Mesenchymal stem cell (in vitro differentiated cells and primary cell): ENCODE measurements at regions not wholly inside any gene's neighbourhood (a gene's known extent, or its start where the extent isn't known, plus 50 kb on each side); places are given as distances from the start of the nearest gene placed in this dataset.
"Not testable (repeated sequence)": the region's sequence is repeated elsewhere in the genome, so short reads cannot be mapped to it uniquely, and the experiment has no call there.

Source experiments
- DNase-seq: peaks from one replicate; pipeline ENCODE4 v3.0.0-alpha.2; 2013
- H2AFZ ChIP-seq: one replicate; pipeline ENCODE4 v1.6.1; 2013; ENCODE audit warnings: low read depth, mild to moderate bottlenecking, control low read depth, inconsistent platforms, low read length, moderate library complexity
- H2AK5ac ChIP-seq: 2 replicates; pipeline ENCODE4 v1.6.1; 2013; ENCODE audit warnings: low read length, moderate library complexity, mild to moderate bottlenecking, inconsistent platforms; ENCODE audit not compliant: severe bottlenecking
- H2BK120ac ChIP-seq: one replicate; pipeline ENCODE4 v1.6.1; 2013; ENCODE audit warnings: low read depth, mild to moderate bottlenecking, inconsistent platforms, low read length, moderate library complexity
- H2BK12ac ChIP-seq, 2 experiments: one replicate each; pipeline ENCODE4 v1.6.1; 2013; ENCODE audit warnings: inconsistent platforms in 2 of 2, low read length in 2 of 2, mild to moderate bottlenecking in 2 of 2, moderate library complexity in 2 of 2, control low read depth in 1 of 2
- H2BK15ac ChIP-seq: one replicate; pipeline ENCODE4 v1.6.1; 2013; ENCODE audit warnings: mild to moderate bottlenecking, low read depth, inconsistent platforms; ENCODE audit not compliant: poor library complexity, severe bottlenecking
- H2BK5ac ChIP-seq: 2 replicates; pipeline ENCODE4 v1.6.1; 2013; ENCODE audit warnings: low read depth, mild to moderate bottlenecking, low read length, control low read depth, inconsistent platforms; ENCODE audit not compliant: poor library complexity, severe bottlenecking
- H3K14ac ChIP-seq, 2 experiments: one replicate each; pipeline ENCODE4 v1.6.1; 2013; ENCODE audit warnings: inconsistent platforms in 2 of 2, low read length in 2 of 2, control low read depth in 1 of 2, mild to moderate bottlenecking in 1 of 2, moderate library complexity in 1 of 2
- H3K18ac ChIP-seq, 2 experiments: one replicate each; pipeline ENCODE4 v1.6.1; 2013; ENCODE audit warnings: inconsistent platforms in 2 of 2, low read length in 2 of 2, control low read depth in 1 of 2, low read depth in 1 of 2, mild to moderate bottlenecking in 1 of 2
- H3K23ac ChIP-seq, 2 experiments: one replicate each; pipeline ENCODE4 v1.6.1; 2013; ENCODE audit warnings: inconsistent platforms in 2 of 2, low read length in 2 of 2, mild to moderate bottlenecking in 2 of 2, moderate library complexity in 2 of 2, control low read depth in 1 of 2
- H3K27ac ChIP-seq: 2 replicates; pipeline ENCODE4 v1.5.1; 2013; ENCODE audit warnings: mild to moderate bottlenecking, moderate library complexity, low read length, control low read depth, inconsistent platforms; ENCODE audit not compliant: poor library complexity, severe bottlenecking
- H3K27me3 ChIP-seq, 2 experiments: 2 replicates each; pipeline versions ENCODE4 v1.6.1 to v1.7.0; 2013; ENCODE audit warnings: low read length in 2 of 2, mild to moderate bottlenecking in 2 of 2, moderate library complexity in 2 of 2, control low read depth in 1 of 2, inconsistent platforms in 1 of 2; ENCODE audit not compliant: control insufficient read depth in 1 of 2, insufficient read depth in 1 of 2
- H3K36me3 ChIP-seq, 2 experiments: 2 replicates each; pipeline versions ENCODE4 v1.6.1 to v1.7.0; 2013; ENCODE audit warnings: low read length in 2 of 2, control low read depth in 1 of 2, inconsistent platforms in 1 of 2, low read depth in 1 of 2, mild to moderate bottlenecking in 1 of 2; ENCODE audit not compliant: insufficient read depth in 2 of 2, control insufficient read depth in 1 of 2
- H3K4ac ChIP-seq, 2 experiments: one replicate each; pipeline ENCODE4 v1.6.1; 2013; ENCODE audit warnings: inconsistent platforms in 2 of 2, low read length in 2 of 2, mild to moderate bottlenecking in 2 of 2, moderate library complexity in 2 of 2, control low read depth in 1 of 2, low read depth in 1 of 2
- H3K4me1 ChIP-seq: 2 replicates; pipeline ENCODE4 v1.6.1; 2013; ENCODE audit warnings: low read depth, low read length, control low read depth; ENCODE audit not compliant: control insufficient read depth, insufficient read depth
- H3K4me2 ChIP-seq: 2 replicates; pipeline ENCODE4 v1.6.1; 2013; ENCODE audit warnings: low read length, mild to moderate bottlenecking, inconsistent platforms; ENCODE audit not compliant: poor library complexity, severe bottlenecking
- H3K4me3 ChIP-seq, 2 experiments: 2 replicates each; pipeline versions ENCODE4 v1.5.1 to v1.7.0; 2013; ENCODE audit warnings: low read length in 2 of 2, mild to moderate bottlenecking in 2 of 2, control low read depth in 1 of 2, low read depth in 1 of 2; ENCODE audit not compliant: insufficient read depth in 1 of 2
- H3K79me1 ChIP-seq: replicated peaks from 2 replicates; pipeline ENCODE4 v1.6.1; 2013; ENCODE audit warnings: mild to moderate bottlenecking, control low read depth, low read length, inconsistent platforms; ENCODE audit not compliant: poor library complexity, severe bottlenecking
- H3K9ac ChIP-seq: 2 replicates; pipeline ENCODE4 v1.7.0; 2013; ENCODE audit warnings: mild to moderate bottlenecking, low read length, moderate library complexity
- H3K9me3 ChIP-seq: 2 replicates; pipeline ENCODE4 v1.7.0; 2013; ENCODE audit warnings: mild to moderate bottlenecking, low read length; ENCODE audit not compliant: control insufficient read depth
- H4K8ac ChIP-seq: one replicate; pipeline ENCODE4 v1.6.1; 2013; ENCODE audit warnings: inconsistent platforms, mild to moderate bottlenecking, low read length, moderate library complexity
- H4K91ac ChIP-seq: one replicate; pipeline ENCODE4 v1.6.1; 2013; ENCODE audit warnings: mild to moderate bottlenecking, low read length, inconsistent platforms
- WGBS: methylation state at CpG from one replicate; pipeline ENCODE4 v1.1.7; 2013; ENCODE audit warnings: mixed read lengths; 5-methylcytosine and 5-hydroxymethylcytosine counted together

GRCh38 chr2:44106509-44106908 is 62.2 kb upstream of the PPM1B start:
- H3K27me3 ChIP-seq, H2AFZ ChIP-seq, H3K4me3 ChIP-seq, H3K4me1 ChIP-seq, H3K23ac ChIP-seq, H4K8ac ChIP-seq, H3K4ac ChIP-seq, H2BK15ac ChIP-seq, H2AK5ac ChIP-seq, H3K27ac ChIP-seq, H3K9me3 ChIP-seq, H3K36me3 ChIP-seq, DNase-seq, H3K18ac ChIP-seq, H2BK12ac ChIP-seq, H2BK120ac ChIP-seq, H3K14ac ChIP-seq, H4K91ac ChIP-seq, H3K4me2 ChIP-seq, H3K9ac ChIP-seq, H3K79me1 ChIP-seq, H2BK5ac ChIP-seq: not testable (repeated sequence)
- WGBS, result 89% methylated on average over 9 of the region's 9 CpGs

- H2BK5ac ChIP-seq, result no peak overlapping the region
- H3K4me3 ChIP-seq, result no peak overlapping the region
- no peak overlapping the region for H3K18ac ChIP-seq
- H3K79me1 ChIP-seq, result no peaks in the 10 kb centered on the region
- H3K27ac ChIP-seq, result no peak overlapping the region
- no peak overlapping the region for H3K4ac ChIP-seq
- no peaks in the 10 kb centered on the region for H3K36me3 ChIP-seq
- H2AK5ac ChIP-seq, result no peak overlapping the region
- H3K4me2 ChIP-seq, result no peak overlapping the region
- H4K8ac ChIP-seq, result no peak overlapping the region
- no peak overlapping the region for H2BK12ac ChIP-seq
- no peak overlapping the region for H2AFZ ChIP-seq
- H3K9ac ChIP-seq, result no peak overlapping the region
- DNase-seq, result no peak
- no peak overlapping the region for H2BK15ac ChIP-seq
- no peaks in the 10 kb centered on the region for H3K4me1 ChIP-seq
- no peaks in the 10 kb centered on the region for H3K27me3 ChIP-seq
- H4K91ac ChIP-seq, result no peak overlapping the region
- H3K9me3 ChIP-seq, result no peaks in the 10 kb centered on the region
- no peak overlapping the region for H3K14ac ChIP-seq
- 65% methylated on average over 2 of the region's 5 CpGs for WGBS
- H2BK120ac ChIP-seq, result no peak overlapping the region
- H3K23ac ChIP-seq, result no peak overlapping the region
Observed at GRCh38 chr2:44107086-44107740, 61.5 kb upstream of the PPM1B start.

GRCh38 chr2:44107974-44108373 is 60.7 kb upstream of the PPM1B start:
- H4K91ac ChIP-seq, result no peak overlapping the region
- no peak overlapping the region for H2BK15ac ChIP-seq
- H3K18ac ChIP-seq, result peak overlapping the region in 1 of 2 experiments; percentile 3
- H3K79me1 ChIP-seq, result no peaks in the 10 kb centered on the region
- no peak overlapping the region for H2BK12ac ChIP-seq
- no peak overlapping the region for H3K4me2 ChIP-seq
- H2BK5ac ChIP-seq, result no peak overlapping the region
- H3K4me3 ChIP-seq, result no peak overlapping the region
- H4K8ac ChIP-seq, result no peak overlapping the region
- H3K9me3 ChIP-seq, result no peaks in the 10 kb centered on the region
- no peak overlapping the region for H2BK120ac ChIP-seq
- H3K14ac ChIP-seq, result no peak overlapping the region
- no peak overlapping the region for H2AFZ ChIP-seq
- no peak overlapping the region for H3K23ac ChIP-seq
- H3K4ac ChIP-seq, result no peak overlapping the region
- no peaks in the 10 kb centered on the region for H3K36me3 ChIP-seq
- no peak overlapping the region for H3K27ac ChIP-seq
- no peak overlapping the region for H3K9ac ChIP-seq
- H3K4me1 ChIP-seq, result no peaks in the 10 kb centered on the region
- WGBS, result 100% methylated on average over 2 of the region's 3 CpGs
- no peaks in the 10 kb centered on the region for H3K27me3 ChIP-seq
- H2AK5ac ChIP-seq, result no peak overlapping the region
- no peak for DNase-seq

GRCh38 chr2:44109166-44109565 is 59.5 kb upstream of the PPM1B start:
- DNase-seq, result no peak
- Histone ChIP-seq H2BK15ac (no peak overlapping the region), H3K79me1 (no peaks in the 10 kb centered on the region), H3K4ac (no peak overlapping the region), H3K4me2 (no peak overlapping the region), H2BK5ac (no peak overlapping the region), H2BK12ac (no peak overlapping the region), H3K14ac (no peak overlapping the region), H3K36me3 (no peaks in the 10 kb centered on the region), H2AK5ac (no peak overlapping the region), H3K27me3 (no peaks in the 10 kb centered on the region), H3K9me3 (no peaks in the 10 kb centered on the region), H2BK120ac (no peak overlapping the region), H3K4me1 (no peaks in the 10 kb centered on the region), H4K91ac (no peak overlapping the region), H2AFZ (no peak overlapping the region), H3K4me3 (no peak overlapping the region), H3K23ac (no peak overlapping the region), H3K9ac (no peak overlapping the region), H4K8ac (no peak overlapping the region), H3K18ac (no peak overlapping the region), H3K27ac (no peak overlapping the region)
- 67% methylated on average over 1 of the region's 3 CpGs for WGBS
